HFFc6 (cell line): ENCODE measurements at regions not wholly inside any gene's neighbourhood (a gene's known extent, or its start where the extent isn't known, plus 50 kb on each side); places are given as distances from the start of the nearest gene placed in this dataset.

Experiments used
- DNase-seq: peaks from one replicate; pipeline ENCODE4 v3.0.0-alpha.2; 2018
- H3K27ac Mint-ChIP-seq: 2 replicates; pipeline ENCODE4 v1.8.0; 2020; ENCODE audit warnings: mild to moderate bottlenecking, mixed read lengths
- H3K27me3 Mint-ChIP-seq: 2 replicates; pipeline ENCODE4 v1.8.0; 2021; ENCODE audit warnings: mild to moderate bottlenecking, moderate library complexity, mixed read lengths; ENCODE audit not compliant: insufficient read depth
- H3K36me3 Mint-ChIP-seq: 2 replicates; pipeline ENCODE4 v1.8.0; 2021; ENCODE audit warnings: low read depth, mixed read lengths
- H3K4me1 Mint-ChIP-seq: 2 replicates; pipeline ENCODE4 v1.8.0; 2020; ENCODE audit warnings: low read depth, mixed read lengths
- H3K4me3 Mint-ChIP-seq: 2 replicates; pipeline ENCODE4 v1.8.0; 2020; ENCODE audit warnings: mild to moderate bottlenecking, moderate library complexity, mixed read lengths
- H3K9me3 Mint-ChIP-seq: 2 replicates; pipeline ENCODE4 v1.8.0; 2020; ENCODE audit warnings: mild to moderate bottlenecking, mixed read lengths
- CTCF ChIP-seq: fragments of 200-600 bp; sonication (generic); IDR thresholded peaks from 2 replicates; pipeline ENCODE4 v1.5.0; 2021; ENCODE audit warnings: antibody characterized with exemption, mild to moderate bottlenecking

- no peaks in the 10 kb centered on the region for H3K4me1 Mint-ChIP-seq
- no peaks in the 10 kb centered on the region for H3K27me3 Mint-ChIP-seq
- TF ChIP-seq CTCF: no peak
- no peak overlapping the region for H3K27ac Mint-ChIP-seq
- no peak for DNase-seq
- peaks cover 37% of the 10 kb centered on the region for H3K9me3 Mint-ChIP-seq
- no peak overlapping the region for H3K4me3 Mint-ChIP-seq
- no peaks in the 10 kb centered on the region for H3K36me3 Mint-ChIP-seq
These were observed 1673.2 kb downstream of the LRRC4C start for GRCh38 chr11:39786281-39786680.

GRCh38 chr11:39784873-39785272 is 1674.6 kb downstream of the LRRC4C start:
- Mint-ChIP-seq H3K9me3 (peaks cover 30% of the 10 kb centered on the region), H3K27me3 (no peaks in the 10 kb centered on the region), H3K4me3 (no peak overlapping the region), H3K36me3 (no peaks in the 10 kb centered on the region), H3K27ac (no peak overlapping the region), H3K4me1 (no peaks in the 10 kb centered on the region)
- no peak for DNase-seq
- no peak for TF ChIP-seq CTCF

GRCh38 chr11:39780131-39780530 is 1679.3 kb downstream of the LRRC4C start:
- no peaks in the 10 kb centered on the region; the same call in 1 of the 2 replicates for H3K36me3 Mint-ChIP-seq
- peaks cover 21% of the 10 kb centered on the region for H3K9me3 Mint-ChIP-seq
- no peak overlapping the region for H3K27ac Mint-ChIP-seq
- H3K27me3 Mint-ChIP-seq: no peaks in the 10 kb centered on the region
- no peak for TF ChIP-seq CTCF
- H3K4me1 Mint-ChIP-seq: no peaks in the 10 kb centered on the region
- no peak for DNase-seq
- no peak overlapping the region for H3K4me3 Mint-ChIP-seq

GRCh38 chr11:39777035-39777434 is 1682.4 kb downstream of the LRRC4C start:
- Mint-ChIP-seq H3K36me3 (no peaks in the 10 kb centered on the region; the same call in 1 of the 2 replicates), H3K4me1 (no peaks in the 10 kb centered on the region), H3K4me3 (no peak overlapping the region), H3K9me3 (peaks cover 22% of the 10 kb centered on the region), H3K27me3 (no peaks in the 10 kb centered on the region), H3K27ac (no peak overlapping the region)
- no peak for DNase-seq
- TF ChIP-seq CTCF: no peak

GRCh38 chr11:39772525-39773137 is 1686.8 kb downstream of the LRRC4C start:
- TF ChIP-seq CTCF: no peak
- no peak for DNase-seq
- H3K36me3 Mint-ChIP-seq: no peaks in the 10 kb centered on the region; the same call in 1 of the 2 replicates
- no peaks in the 10 kb centered on the region for H3K27me3 Mint-ChIP-seq
- H3K4me1 Mint-ChIP-seq: no peaks in the 10 kb centered on the region
- H3K9me3 Mint-ChIP-seq: peaks cover 33% of the 10 kb centered on the region
- H3K27ac Mint-ChIP-seq: no peak overlapping the region
- H3K4me3 Mint-ChIP-seq: no peak overlapping the region
